ENCODE measurements at regions not wholly inside any gene's neighbourhood (a gene's known extent, or its start where the extent isn't known, plus 50 kb on each side); places are given as distances from the start of the nearest gene placed in this dataset.
"Not testable (repeated sequence)": the region's sequence is repeated elsewhere in the genome, so short reads cannot be mapped to it uniquely, and the experiment has no call there.

DNA sequence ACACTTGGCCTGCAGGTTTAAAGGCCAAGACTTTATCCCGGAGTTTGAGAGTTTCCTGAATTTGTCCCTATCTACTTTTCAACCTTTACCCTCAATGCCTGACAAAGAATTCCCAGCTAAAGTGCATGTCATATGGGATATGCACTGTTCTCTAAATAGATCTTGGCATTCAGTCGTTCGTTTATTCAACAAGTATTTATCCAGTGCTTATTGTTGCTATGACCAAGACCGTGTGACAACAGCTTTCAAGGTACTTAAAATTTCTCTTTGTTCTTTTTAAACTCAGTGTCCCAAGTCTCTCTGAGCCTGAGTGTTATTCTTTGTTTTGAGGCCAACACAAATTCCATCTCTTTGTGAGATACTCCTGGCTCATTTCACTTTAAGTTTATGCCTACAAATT, 133.4 kb downstream of the RGPD3 start:
- H3K36me3 ChIP-seq = no peaks in the 10 kb centered on the region
- DNase-seq (no peak), ATAC-seq (ENCODE audit: low FRiP score in 2 of 2) (no peak)
- no peak overlapping the region for H3K27ac ChIP-seq
- H3K9me3 ChIP-seq = no peaks in the 10 kb centered on the region
- no peaks in the 10 kb centered on the region for H3K4me1 ChIP-seq
- H3K27me3 ChIP-seq = no peaks in the 10 kb centered on the region
- WGBS, 2 donors = 38 to 48% methylated on average over 4 of the region's 4 CpGs
- TF ChIP-seq EP300 (IDR thresholded peaks at IDR 0.05) (no peak), POLR2A (IDR thresholded peaks at IDR 0.05) (no peak), CTCF (IDR thresholded peaks at IDR 0.05) (no peak), POLR2AphosphoS5 (IDR thresholded peaks at IDR 0.05) (no peak)
- no peak overlapping the region for H3K4me3 ChIP-seq

DNA sequence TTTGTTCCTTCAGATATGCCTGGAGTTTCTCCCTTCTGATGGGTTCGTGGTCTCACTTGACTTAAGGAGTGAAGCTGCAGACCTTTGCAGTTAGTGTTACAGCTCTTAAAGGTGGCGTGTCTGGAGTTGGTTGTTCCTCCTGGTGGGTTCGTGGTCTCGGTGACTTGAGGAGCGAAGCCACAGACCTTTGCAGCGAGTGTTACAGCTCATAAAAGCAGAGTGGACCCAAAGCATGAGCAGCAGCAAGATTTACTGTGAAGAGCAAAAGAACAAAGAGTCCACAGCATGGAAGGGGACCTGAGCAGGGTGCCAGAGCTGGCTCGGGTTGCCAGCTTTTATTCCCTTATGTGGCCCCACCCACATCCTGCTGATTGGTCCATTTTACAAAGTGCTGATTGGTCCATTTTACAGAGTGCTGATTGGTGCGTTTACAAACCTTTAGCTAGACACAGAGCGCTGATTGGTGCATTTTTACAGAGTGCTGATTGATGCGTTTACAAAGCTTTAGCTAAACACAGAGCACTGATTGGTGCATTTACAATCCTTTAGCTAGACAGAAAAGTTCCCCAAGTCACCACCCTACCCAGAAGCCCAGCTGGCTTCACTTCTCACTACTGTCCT, 134.8 kb downstream of the RGPD3 start:
- not testable (repeated sequence) for DNase-seq; ATAC-seq (ENCODE audit: low FRiP score in 2 of 2); H3K4me3 ChIP-seq; H3K4me1 ChIP-seq; H3K9me3 ChIP-seq; H3K27me3 ChIP-seq; H3K27ac ChIP-seq; H3K36me3 ChIP-seq
- WGBS, 2 donors = 77 to 90% methylated on average over 10 of the region's 10 CpGs

DNA sequence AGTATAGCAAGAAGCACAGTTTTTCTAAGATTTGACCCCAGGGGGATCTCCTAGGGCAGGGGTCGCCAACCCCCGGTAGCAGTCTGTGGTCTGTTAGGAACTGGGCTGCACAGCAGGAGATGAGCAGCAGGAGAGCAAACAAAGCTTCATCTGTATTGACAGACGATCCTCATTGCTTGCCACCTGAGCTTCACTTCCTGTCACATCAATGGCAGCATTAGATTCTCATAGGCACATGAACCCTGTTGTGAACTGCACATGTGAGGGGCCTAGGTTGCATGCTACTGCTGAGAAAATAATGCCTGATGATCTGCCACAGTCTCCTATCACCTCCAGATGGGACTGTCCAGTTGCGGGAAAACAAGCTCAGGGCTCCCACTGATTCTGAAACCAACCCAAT, 136.2 kb downstream of the RGPD3 start:
- H3K36me3 ChIP-seq = no peaks in the 10 kb centered on the region
- no peaks in the 10 kb centered on the region for H3K27me3 ChIP-seq
- no peak overlapping the region for H3K27ac ChIP-seq
- DNase-seq (no peak), ATAC-seq (ENCODE audit: low FRiP score in 2 of 2) (no peak)
- no peaks in the 10 kb centered on the region for H3K9me3 ChIP-seq
- no peak overlapping the region for H3K4me3 ChIP-seq
- TF ChIP-seq CTCF (IDR thresholded peaks at IDR 0.05) (no peak), POLR2AphosphoS5 (IDR thresholded peaks at IDR 0.05) (no peak), POLR2A (IDR thresholded peaks at IDR 0.05) (no peak), EP300 (IDR thresholded peaks at IDR 0.05) (no peak)
- 72 to 83% methylated on average over 4 of the region's 4 CpGs for WGBS, 2 donors
- no peaks in the 10 kb centered on the region for H3K4me1 ChIP-seq

- WGBS, 2 donors = 63 to 70% methylated on average over 11 of the region's 11 CpGs
- not testable (repeated sequence) for H3K4me3 ChIP-seq; H3K9me3 ChIP-seq; H3K4me1 ChIP-seq; H3K27me3 ChIP-seq; H3K27ac ChIP-seq; DNase-seq; ATAC-seq (ENCODE audit: low FRiP score in 2 of 2); H3K36me3 ChIP-seq
Observed at GRCh38 chr2:106330384-106331261, 136.5 kb upstream of the UXS1 start.

DNA sequence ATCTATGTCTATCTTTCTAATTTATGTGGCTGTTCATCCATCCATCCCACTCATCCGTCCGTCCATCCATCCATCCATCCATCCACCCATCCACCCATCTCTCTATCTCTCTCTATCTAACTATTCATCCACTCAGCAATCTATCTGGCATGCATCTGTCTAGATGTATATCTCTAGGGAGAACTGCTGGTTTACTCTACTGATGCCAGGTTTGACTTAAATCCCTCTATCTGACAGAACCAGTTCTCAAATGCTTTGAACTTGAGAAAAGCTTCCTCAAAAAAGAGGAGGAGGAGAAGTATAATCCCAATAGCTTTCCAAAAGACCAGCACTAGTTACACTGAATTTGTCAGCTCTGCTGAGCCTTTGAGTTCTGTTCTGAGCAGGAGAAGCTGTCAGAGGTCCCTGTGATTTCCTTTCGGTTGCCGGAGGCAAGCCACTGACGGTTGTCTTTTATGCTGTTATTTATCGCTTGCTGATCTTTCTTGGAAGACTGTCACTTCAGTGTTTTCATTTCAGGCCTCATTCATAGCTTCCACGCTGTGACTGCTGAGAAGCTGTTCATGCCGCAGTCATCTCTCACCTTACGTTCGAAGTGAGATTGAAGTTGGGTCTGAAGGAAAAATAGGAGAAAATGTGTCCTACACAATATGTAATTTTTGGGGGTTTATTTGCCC, 129.4 kb upstream of the UXS1 start:
- Histone ChIP-seq H3K36me3 (no peaks in the 10 kb centered on the region), H3K27ac (no peak overlapping the region), H3K4me3 (no peak overlapping the region), H3K4me1 (no peaks in the 10 kb centered on the region), H3K27me3 (no peaks in the 10 kb centered on the region), H3K9me3 (no peaks in the 10 kb centered on the region)
- TF ChIP-seq POLR2AphosphoS5 (IDR thresholded peaks at IDR 0.05) = no peak
- TF ChIP-seq CTCF (IDR thresholded peaks at IDR 0.05) = no peak
- no peak for TF ChIP-seq EP300 (IDR thresholded peaks at IDR 0.05)
- no peak for TF ChIP-seq POLR2A (IDR thresholded peaks at IDR 0.05)
- DNase-seq = no peak
- no peak for ATAC-seq (ENCODE audit: low FRiP score in 2 of 2)
- 71 to 73% methylated on average over 10 of the region's 10 CpGs for WGBS, 2 donors
